SU-DHL-6 (cell line): ENCODE measurements at regions not wholly inside any gene's neighbourhood (a gene's known extent, or its start where the extent isn't known, plus 50 kb on each side); places are given as distances from the start of the nearest gene placed in this dataset.

Source experiments
- H2AFZ ChIP-seq: fragments of 200-600 bp; sonication (generic); 2 replicates; pipeline ENCODE4 v1.6.1; 2014; ENCODE audit warnings: low read depth, mild to moderate bottlenecking, moderate library complexity, mixed read lengths, antibody characterized with exemption, low read length; ENCODE audit not compliant: severe bottlenecking
- H3F3A ChIP-seq: fragments of 200-600 bp; shearing (Covaris generic); 2 replicates; pipeline ENCODE4 v1.6.0; 2016; ENCODE audit warnings: antibody characterized with exemption, mild to moderate bottlenecking; ENCODE audit not compliant: insufficient read depth
- H3K27ac ChIP-seq: fragments of 200-600 bp; sonication (generic); 2 replicates; pipeline ENCODE4 v1.5.1; 2016; ENCODE audit warnings: low read depth, mild to moderate bottlenecking, low read length, moderate library complexity, mixed read lengths
- H3K27me3 ChIP-seq: fragments of 200-600 bp; sonication (generic), shearing (Covaris generic); 2 replicates; pipeline ENCODE4 v1.6.0; 2014; ENCODE audit warnings: mild to moderate bottlenecking, low read length
- H3K36me3 ChIP-seq: fragments of 200-600 bp; sonication (generic); 2 replicates; pipeline ENCODE4 v1.6.1; 2014; ENCODE audit warnings: mild to moderate bottlenecking, low read length, mixed read lengths
- H3K4me2 ChIP-seq: fragments of 300-600, 200-600 bp; shearing (Covaris generic), sonication (generic); 2 replicates; pipeline ENCODE4 v1.6.0; 2014; ENCODE audit warnings: low read length, low read depth, mild to moderate bottlenecking; ENCODE audit not compliant: poor library complexity, severe bottlenecking
- H3K4me3 ChIP-seq: fragments of 200-600 bp; sonication (generic); 2 replicates; pipeline ENCODE4 v1.5.1; 2014; ENCODE audit warnings: antibody characterized with exemption, low read length, mild to moderate bottlenecking, mixed read lengths; ENCODE audit not compliant: insufficient read depth, poor library complexity, severe bottlenecking
- H3K79me2 ChIP-seq: fragments of 200-600 bp; sonication (generic); 2 replicates; pipeline ENCODE4 v1.6.1; 2014; ENCODE audit warnings: mild to moderate bottlenecking, low read length, moderate library complexity; ENCODE audit not compliant: insufficient read depth
- H3K9ac ChIP-seq: fragments of 200-600 bp; sonication (generic); 2 replicates; pipeline ENCODE4 v1.7.0; 2014; ENCODE audit warnings: mild to moderate bottlenecking, low read length
- H3K9me2 ChIP-seq: fragments of 200-600 bp; sonication (generic); replicated peaks from 2 replicates; pipeline ENCODE4 v1.6.1; 2014; ENCODE audit warnings: low read length; ENCODE audit not compliant: insufficient read depth
- H3K9me3 ChIP-seq: fragments of 200-600 bp; sonication (generic); 2 replicates; pipeline ENCODE4 v1.6.1; 2014; ENCODE audit warnings: low read length, mixed read lengths; ENCODE audit not compliant: insufficient read depth
- H4K20me1 ChIP-seq: fragments of 200-600 bp; sonication (generic); 2 replicates; pipeline ENCODE4 v1.6.1; 2014; ENCODE audit warnings: low read depth, mild to moderate bottlenecking, antibody characterized with exemption, low read length, moderate library complexity, mixed read lengths
- CTCF ChIP-seq: fragments of 200-600 bp; sonication (generic); IDR thresholded peaks from one replicate; pipeline ENCODE4 v1.5.1; 2017; ENCODE audit warnings: antibody characterized with exemption, mild to moderate bottlenecking, low read length, moderate library complexity; ENCODE audit not compliant: insufficient read depth, poor library complexity, severe bottlenecking
- EZH2phosphoT487 ChIP-seq: fragments of 200-600 bp; sonication (generic), shearing (Covaris generic); conservative IDR thresholded peaks from 2 replicates; pipeline ENCODE4 v1.6.1; 2018; ENCODE audit warnings: mild to moderate bottlenecking, antibody characterized with exemption, low read length, moderate library complexity, mixed read lengths

GRCh38 chr3:55341502-55342031 is 145.5 kb downstream of the WNT5A start:
- H3K9ac ChIP-seq: no peak overlapping the region
- H4K20me1 ChIP-seq: no peaks in the 10 kb centered on the region
- H2AFZ ChIP-seq: no peak overlapping the region
- no peaks in the 10 kb centered on the region for H3K9me3 ChIP-seq
- no peak overlapping the region for H3K4me2 ChIP-seq
- no peak overlapping the region for H3K4me3 ChIP-seq
- no peaks in the 10 kb centered on the region for H3K27me3 ChIP-seq
- no peak for TF ChIP-seq CTCF
- TF ChIP-seq EZH2phosphoT487: no peak
- H3K9me2 ChIP-seq: no peaks in the 10 kb centered on the region
- no peaks in the 10 kb centered on the region for H3K36me3 ChIP-seq
- no peaks in the 10 kb centered on the region for H3K79me2 ChIP-seq
- H3K27ac ChIP-seq: no peak overlapping the region
- no peaks in the 10 kb centered on the region for H3F3A ChIP-seq

- H3K79me2 ChIP-seq: no peaks in the 10 kb centered on the region
- TF ChIP-seq CTCF: no peak
- TF ChIP-seq EZH2phosphoT487: no peak
- no peak overlapping the region for H3K9ac ChIP-seq
- no peaks in the 10 kb centered on the region for H3K36me3 ChIP-seq
- no peak overlapping the region for H3K4me3 ChIP-seq
- H4K20me1 ChIP-seq: no peaks in the 10 kb centered on the region
- H3K4me2 ChIP-seq: no peak overlapping the region
- no peaks in the 10 kb centered on the region for H3K27me3 ChIP-seq
- no peaks in the 10 kb centered on the region for H3F3A ChIP-seq
- H2AFZ ChIP-seq: no peak overlapping the region
- no peaks in the 10 kb centered on the region for H3K9me2 ChIP-seq
- H3K27ac ChIP-seq: no peak overlapping the region
- H3K9me3 ChIP-seq: no peaks in the 10 kb centered on the region
These were observed 147.3 kb downstream of the WNT5A start for GRCh38 chr3:55339819-55340218.

- Histone ChIP-seq H3K9me2 (no peaks in the 10 kb centered on the region), H3F3A (no peaks in the 10 kb centered on the region), H3K36me3 (no peaks in the 10 kb centered on the region), H3K4me2 (no peak overlapping the region), H2AFZ (no peak overlapping the region), H3K79me2 (no peaks in the 10 kb centered on the region), H3K4me3 (no peak overlapping the region), H3K9me3 (no peaks in the 10 kb centered on the region), H3K27ac (no peak overlapping the region), H3K27me3 (no peaks in the 10 kb centered on the region), H4K20me1 (no peaks in the 10 kb centered on the region), H3K9ac (no peak overlapping the region)
- TF ChIP-seq EZH2phosphoT487 (no peak), CTCF (no peak)
These were observed 147.7 kb downstream of the WNT5A start for GRCh38 chr3:55339390-55339789.
